NCI-H510A (cell line): ENCODE measurements at regions not wholly inside any gene's neighbourhood (a gene's known extent, or its start where the extent isn't known, plus 50 kb on each side); places are given as distances from the start of the nearest gene placed in this dataset.

Source experiments
- DNase-seq: peaks from one replicate; lab custom pipeline; 2025; lab: John Stamatoyannopoulos, UW

DNA sequence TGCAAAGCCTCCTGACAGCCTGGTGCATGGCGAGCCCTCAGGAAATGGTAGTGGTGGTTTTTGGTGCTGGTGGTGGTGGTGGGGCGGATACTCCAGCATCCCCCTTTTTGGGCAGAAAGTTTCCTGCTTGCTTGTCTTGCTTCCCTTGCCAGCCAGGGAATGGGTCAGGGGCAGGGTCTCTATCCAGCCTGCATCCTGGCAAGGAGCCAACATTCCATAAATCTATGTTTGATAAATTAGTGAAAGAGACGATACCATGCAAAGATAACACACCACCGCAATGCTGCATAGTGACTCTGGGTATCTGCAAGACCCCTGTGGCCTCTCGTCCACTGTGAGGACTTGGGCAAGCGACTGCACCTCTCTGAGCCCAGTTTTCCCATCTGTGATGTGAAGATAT, 246.2 kb downstream of the LRFN2 start:
- DNase-seq = no peak

DNA sequence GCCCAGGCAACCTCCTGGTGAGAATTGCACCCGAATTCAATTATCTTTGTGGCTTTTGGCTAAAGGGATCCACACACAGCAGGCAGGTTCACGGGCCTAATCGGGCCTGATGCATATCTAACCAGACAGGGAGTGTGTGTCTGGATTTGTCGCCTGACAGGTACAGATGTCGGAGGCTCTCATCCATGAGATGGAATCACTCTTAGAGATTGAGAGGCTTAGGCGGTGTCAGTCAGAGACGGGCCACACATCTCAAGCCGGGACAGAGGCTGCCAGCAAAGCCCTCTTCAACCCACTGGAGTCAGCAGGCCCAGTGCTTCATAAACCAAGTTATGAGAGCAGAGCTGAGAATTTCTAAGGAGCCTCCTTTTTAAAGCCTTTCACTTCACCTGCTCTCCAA, 247.0 kb downstream of the LRFN2 start:
- no peak for DNase-seq

DNA sequence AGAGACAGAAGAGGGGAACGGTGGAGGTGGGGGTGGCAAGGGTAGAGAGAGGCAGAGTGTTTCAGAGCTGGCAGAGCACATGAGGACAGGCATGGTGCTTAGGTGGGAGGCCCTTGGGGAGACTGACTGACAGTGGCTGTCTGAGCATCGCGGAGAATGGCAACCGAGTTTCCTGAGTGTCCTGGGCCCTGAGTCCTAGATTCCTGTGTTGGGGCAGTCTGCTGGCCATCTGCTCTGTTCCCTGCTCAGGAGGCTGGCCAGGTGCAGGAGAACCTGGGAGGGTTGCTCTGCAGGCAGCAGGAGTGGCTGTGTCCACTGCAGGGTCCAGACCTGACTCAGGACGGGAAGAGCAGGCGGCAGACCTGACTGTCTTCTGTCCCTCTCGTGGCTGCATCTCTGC, 248.9 kb downstream of the LRFN2 start:
- DNase-seq = no peak

DNA sequence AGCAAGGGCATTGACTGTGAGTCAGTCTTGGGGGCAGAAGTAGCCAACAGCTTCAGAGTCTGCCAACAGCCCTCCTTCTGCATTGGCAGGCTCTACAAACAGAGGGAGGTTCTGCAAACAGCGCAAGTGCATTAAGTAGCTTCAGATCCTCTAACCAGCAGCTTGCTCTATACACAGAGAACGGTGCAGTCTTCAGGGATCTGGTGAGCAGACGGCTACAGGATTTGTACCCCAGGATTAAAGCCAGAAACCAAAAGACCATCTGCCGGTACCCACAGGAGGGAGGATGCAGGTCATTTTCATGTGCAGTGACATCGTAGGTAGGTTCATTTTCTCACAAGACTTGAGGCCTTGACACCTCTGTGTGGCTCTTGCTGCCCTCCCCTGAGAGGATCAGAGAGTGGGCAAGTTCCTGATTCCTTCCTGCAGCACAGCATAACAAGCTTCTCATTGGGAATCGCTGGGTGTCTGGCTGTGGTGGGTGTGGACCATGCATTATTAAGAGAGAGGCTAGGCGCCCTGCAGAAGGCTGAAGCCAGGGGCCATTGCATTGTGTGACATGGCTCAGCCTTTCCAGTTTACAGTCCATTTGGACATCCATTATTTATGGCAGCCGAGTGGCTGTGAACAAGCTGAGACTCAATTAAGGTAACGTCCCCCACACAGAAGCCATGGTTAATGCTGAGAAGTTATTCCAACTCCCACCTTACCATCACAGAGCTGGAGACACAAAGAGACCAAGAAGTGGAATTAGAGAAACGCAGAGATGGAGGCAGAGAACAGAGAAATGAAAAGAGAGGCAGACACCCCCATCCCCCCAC, 250.0 kb downstream of the LRFN2 start:
- DNase-seq = no peak

DNA sequence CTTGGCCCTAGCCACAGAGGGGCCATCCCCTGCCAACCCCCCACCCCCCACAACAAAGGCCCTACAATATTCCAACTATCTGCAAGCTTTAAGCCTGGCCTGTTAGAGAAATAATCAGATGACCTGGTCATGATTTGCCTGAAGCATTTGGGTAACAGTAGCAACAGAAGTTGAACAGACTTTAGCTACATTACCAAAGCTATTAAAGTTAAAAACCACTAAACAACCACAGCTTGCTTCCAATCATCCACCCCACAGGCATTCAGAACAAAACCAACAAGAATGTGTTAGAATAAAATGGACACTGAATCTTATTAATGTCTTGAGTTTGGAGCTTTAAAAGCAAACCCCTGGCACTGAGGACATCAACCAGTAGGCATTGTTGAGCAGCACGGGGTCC, 250.9 kb downstream of the LRFN2 start:
- no peak for DNase-seq

DNA sequence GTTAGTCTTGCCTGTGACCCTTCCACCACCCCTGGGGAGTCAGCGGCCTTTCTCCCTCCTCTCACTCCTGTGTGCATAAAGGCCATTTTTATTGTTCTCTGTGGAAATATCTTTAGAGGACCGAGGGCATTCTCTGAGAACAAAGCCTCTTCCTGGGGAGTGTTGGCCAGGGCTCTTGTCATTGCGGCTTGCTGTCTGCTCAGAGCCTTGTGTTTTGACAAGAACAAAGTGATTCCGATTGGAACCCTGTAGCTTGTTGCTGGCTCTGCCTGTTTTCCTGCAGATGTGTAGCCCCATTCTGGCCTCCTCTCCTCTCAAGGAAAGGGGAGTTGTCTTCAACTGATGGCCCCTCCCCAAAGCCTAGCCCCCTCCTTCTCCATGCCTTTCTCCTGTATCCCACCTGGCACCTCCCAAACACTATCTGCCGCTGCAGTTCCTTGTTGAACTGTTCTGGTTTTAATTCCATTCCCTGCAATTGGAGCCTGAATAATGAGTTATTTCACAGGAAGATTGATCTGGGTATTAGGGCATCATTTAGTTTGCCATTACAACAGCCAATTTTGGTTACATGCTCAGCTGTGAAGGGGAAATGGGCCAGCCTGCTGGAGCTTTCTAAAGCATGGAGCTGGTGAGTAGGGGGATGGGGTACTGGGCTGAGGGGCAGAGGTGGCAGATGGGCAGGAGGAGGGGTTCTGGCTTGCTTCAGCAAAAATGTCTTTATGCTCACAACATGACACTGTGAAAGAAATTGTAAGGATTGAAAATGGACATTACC, 252.5 kb downstream of the LRFN2 start:
- DNase-seq = no peak

DNA sequence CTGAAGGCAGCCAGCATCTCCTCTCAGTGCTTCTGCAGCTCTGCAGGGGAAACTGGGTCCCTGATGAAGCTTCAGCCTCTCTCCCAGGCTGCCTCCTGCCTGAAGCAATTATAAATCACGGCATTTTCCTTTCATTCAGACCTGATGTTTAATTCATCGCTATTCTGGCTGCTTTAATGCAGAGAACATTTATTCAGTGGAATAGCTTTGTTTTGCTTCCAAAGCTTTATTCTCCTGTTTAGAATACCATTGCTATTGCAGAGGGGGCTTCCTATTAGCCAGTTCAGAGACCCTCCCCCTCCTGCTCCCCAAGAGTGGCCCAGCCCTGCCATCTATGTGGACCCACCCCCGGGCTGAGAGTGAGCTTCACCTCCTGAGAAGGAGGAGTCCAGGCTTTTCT, 255.6 kb downstream of the LRFN2 start:
- DNase-seq = no peak

DNA sequence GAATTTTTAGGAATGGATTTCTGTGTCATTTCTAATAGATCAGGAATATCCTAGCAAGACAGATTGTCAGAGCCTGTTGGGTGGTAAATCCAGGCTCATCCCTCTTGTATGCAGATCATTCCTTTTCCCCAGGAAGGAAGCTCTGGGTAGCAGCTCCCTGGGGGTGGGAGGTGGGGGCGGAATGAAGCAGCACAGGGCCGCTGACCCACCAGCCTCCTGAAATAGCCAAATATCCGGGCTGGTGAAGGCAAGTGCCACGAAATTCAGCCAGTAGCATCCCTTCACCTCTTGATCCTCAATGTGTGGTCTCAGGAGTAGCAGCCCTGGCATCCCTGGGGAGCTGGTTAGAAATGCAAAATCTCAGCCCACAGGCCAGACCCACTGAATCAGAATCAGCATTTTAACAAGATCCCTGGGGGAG, 256.9 kb downstream of the LRFN2 start:
- DNase-seq = no peak

DNA sequence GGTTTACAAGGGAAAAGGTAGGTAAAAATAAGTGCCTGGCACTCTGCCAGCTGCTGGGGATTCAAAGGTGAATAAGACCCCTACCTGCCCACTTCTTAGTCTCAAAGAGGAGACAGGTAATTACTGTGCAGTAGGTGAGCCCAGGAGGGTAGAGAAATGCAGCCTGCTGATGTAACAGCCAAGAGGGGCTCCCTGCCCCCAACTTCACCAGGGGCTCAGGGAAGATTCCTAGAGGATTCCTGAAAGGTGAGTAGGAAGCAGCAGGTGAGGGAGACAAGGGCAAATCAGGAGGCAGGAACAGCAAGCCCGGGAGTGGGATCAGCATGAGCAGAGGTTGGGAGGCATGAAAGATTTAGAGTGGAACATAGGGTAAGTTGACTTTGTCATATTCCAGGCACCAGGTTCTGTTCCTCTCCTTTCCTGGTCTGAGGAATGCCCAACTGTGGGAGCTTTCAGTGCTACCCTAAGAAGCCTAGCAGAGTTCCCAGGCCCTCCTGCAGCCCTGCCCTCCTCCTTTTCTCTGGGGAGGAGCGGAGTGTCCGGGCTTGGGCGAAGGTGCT, 258.1 kb downstream of the LRFN2 start:
- DNase-seq = no peak

DNA sequence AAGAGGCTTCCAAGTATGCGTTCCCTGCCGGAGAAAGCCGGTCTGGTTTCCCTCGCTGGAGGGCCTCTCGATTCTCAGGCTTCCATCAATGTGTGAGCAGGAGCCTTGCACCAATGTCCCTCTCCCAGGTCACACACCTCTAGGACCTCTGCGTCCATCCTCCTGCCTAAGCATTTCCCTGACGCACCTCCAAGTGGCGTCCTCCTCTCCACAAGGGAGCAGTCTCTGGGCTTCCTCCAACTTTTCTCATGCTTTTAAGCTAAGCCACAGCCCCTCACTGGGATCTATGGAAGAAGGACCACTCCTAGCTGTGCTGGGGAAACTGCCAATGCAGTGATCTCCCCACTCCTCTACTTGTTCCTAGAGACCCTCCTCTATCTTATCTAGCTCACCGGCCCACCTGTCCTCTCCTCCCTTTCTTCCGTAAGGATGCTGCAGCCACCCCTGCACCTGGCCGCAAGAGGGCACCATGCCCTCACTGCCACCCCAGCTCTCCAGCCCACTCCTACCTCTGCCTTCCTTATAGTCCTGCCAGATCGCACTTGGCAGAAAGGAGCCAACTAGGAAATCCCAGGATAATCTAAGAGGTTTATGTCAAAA, 258.7 kb downstream of the LRFN2 start:
- DNase-seq = peak; percentile 73

DNA sequence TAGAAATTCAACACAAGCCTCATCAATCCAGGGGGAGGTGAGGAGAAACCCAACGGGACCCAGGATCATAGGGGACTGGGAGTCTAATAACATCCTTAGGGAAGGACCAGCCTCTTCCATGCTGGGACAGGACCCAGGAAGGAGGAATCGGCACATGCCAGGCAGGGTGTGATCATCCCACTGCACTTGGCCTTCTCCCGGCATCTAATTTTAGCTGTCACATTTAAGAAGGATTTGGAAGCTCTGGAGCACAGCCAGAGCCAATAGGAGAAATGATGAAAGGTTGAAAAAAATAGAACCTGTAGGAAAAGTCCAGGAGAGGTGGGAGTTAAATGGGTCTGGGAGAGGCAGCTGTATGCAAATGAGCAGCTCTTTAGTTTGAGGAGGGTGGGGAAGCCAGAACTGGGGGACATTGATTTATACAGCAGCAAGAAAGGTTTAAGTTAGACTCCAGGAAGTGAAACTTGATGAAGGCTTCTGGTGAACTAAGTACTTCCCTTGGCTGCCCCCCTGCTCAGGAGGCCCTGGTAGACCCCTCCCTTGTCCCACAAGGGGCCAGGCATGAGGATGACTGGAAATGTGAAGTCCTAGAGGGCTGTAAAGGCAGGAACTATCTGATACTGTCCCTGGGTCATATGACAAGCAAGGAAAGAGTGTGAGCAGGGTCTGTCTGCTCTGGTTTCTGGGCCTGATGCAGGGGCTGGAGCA, 260.3 kb downstream of the LRFN2 start:
- peak; percentile 60 for DNase-seq

DNA sequence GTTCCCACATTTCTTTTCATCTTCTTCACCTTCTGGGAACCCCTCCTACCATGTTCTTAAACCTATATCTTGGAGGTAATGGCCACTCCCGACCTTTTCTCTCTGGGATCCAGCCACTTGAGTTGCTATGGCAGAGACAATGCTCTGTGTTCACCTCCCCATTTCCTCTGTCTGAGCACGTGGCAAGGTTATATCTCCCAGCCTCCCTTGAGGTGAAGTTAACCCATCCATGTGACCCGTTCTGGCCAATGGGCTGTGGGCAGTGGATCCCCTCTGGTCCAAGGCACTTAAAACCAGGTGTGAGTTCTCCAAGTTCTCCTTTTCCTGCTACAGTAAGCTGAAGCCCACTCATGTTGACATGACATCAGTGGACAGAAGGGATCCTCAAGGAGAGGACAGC, 261.4 kb downstream of the LRFN2 start:
- DNase-seq = peak; percentile 44

DNA sequence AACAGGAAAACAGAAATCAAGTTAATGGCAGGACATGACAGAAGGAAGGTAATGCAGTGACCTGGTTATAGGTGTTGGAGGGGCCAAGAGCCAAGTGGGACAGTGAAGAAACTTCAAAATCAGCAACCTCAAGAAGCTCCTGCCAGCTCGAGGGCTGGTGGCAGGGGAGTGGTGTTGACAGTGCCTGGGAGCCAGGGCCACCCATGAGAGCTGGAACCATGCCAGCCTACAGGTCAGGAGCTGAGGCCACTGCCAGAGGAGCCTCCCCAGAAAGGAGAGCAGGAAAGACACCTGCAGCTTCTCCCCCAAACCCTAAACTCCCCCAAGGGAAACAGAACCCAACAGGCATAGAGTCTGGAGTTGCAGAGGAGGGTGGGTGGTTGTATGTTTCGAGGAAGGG, 262.1 kb downstream of the LRFN2 start:
- DNase-seq = peak; percentile 77

DNA sequence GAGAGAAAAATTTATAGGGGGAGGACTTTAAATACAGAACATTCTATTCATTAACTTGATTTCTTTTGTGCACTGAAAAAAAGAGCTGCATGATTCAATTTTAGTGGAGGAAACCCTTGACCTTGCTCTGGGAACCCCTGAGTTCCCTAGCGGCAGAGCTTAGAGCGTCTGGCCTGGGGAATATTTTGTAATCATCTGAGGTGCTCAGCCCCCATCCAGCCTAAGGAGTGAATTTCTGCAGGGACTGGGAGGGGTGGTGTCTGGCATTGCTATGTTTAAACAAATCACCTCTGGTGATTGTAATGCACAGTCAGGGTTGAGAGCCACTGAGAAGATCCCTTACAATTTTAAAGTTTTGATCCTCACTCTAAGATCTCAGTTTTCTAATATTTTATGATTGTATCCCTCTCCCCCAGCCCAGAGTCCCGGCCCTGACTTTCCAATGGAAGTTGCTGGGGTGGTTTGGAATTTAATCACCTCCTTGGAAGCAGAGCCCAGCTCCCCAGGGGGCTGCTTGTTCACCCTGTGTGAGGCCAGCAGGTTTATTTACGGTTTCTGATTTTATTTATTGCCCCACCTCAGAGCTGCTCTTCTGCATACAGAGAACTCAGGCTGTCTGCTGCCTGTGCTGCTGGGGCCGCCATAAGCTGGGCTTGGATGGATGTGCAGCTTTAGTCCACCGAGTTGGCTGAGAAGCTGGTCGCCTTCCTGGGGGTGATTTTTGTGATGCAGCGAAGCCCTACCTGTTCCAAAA, 263.1 kb downstream of the LRFN2 start:
- no peak for DNase-seq

DNA sequence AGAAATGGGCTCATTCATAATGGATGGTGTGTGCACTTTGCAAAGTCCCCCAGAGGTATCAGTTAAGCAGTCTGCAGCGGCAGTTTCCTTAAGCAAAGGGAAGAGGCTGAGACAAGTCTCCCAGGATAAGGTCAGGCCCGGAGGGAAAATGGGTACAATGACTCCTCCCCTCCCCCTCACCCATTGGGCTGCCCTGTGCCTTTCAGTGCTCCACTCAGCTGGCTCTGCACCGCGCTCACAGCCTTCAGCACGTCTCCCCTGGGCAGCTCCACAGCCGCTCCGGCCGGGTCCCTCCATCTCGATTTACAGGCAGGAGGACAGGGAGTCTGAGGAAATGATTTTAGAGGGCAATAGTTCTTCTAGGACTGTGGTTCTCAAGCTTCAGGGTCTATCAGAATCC, 264.8 kb downstream of the LRFN2 start:
- no peak for DNase-seq

DNA sequence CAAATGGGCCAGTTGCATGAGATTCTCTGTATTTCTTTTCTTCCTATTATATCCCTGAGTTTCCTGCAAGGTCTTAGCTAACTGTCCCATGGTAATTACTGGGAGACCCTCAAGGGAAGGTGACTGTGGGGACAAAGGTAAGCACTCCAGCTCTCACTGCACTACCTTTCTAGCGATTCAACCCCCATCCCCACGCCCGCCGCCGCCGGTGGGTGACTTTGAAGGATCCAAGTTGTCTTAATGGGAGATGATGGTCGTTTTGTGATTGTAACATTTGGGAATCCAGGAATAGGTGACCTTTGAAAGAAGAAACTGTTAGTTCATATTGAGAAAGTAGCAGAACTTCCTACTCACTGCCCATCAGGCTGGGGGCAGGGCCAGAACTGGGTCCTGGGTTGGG, 265.5 kb downstream of the LRFN2 start:
- no peak for DNase-seq

DNA sequence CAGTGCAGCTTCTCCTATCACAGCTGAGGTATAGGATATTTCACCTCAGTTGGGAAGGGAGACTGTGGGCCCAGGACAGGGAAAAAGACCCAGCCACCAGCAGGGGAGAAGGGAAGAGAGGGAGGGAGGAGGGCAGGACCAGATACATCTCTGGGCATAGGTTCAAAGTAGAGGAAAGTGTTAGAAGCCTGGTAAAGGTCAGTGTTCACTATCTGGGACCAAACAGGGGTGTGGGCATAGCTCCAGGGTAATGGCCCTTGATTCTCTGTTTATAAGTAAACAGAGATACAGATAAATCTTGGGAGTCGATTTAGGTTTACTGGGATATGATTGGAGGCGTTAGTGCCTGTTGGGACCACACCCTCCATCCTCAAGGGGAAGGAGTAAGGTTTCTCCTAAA, 266.2 kb downstream of the LRFN2 start:
- no peak for DNase-seq

DNA sequence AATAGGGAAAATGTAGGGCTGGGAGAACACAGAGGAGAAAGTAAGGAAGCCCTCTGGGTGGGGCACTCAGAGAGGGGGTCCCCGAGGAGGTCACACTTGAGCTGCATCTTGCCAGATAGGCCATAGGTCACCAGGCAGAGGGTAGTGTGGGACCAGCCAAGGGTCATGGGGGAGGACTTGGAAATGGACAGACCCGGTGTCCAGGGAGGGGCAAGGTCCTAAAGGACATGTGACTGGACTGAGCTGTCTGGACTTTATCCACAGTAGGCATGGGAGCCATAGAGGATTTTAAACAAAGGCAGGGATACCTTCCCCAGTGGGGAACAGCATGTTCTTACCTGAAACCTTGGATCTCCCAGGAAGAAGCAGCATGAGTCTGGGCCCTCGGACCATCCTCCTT, 266.7 kb downstream of the LRFN2 start:
- DNase-seq = no peak

DNA sequence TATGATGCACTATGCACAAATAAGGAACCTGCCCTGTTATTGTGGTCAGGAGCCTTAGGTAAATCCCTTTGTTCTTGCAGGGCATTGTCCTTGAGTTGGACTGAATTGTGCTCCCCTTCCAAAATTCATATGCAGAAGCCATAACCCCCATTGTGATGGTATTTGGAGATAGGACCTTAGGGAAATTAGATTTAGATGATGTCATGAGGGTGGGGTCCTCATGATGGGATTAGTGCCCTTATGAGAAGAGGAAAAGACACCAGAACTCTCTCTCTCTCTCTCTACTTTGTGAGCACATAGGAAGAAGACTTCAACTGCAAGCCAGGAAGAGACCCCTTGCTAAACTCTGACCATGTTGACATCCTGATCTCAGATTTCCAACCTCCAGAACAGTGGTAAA, 268.0 kb downstream of the LRFN2 start:
- no peak for DNase-seq

DNA sequence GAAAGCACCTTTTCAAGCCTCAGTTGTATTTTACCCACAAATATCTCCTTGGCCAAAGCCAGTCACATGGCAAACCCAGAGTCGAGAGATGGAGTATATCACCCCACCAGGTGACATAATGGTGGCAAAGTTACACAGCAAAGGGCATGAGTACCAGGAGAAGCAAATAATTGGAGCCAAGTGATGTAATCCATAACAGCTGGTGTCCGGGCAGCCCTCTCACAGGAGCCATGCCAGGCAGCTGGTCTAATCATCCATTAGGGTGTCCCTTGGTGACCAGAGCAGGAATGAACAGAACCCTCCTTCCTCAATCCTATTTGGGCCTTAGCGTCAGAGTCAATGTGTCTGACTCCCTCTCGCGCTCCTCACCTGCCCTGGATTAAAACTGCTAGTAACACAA, 272.1 kb downstream of the LRFN2 start:
- peak; percentile 15 for DNase-seq

DNA sequence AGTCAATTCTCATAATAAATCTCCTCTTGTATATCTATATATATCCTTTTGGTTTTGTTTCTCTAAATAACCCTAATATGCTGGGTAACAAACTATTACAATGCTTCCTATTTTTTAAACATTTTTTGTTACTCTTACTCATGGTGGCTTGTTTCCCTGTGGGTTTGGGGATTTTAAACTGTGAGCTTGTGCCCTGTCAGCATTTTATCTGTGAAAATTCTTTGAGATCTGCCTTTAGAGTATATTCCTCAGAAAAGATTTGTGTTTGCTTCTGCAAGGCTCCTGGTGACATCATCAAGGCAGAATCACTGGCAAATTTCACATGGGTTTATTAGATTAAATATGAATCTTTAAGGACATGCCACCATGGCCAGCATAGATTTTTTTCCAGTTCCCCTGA, 273.6 kb downstream of the LRFN2 start:
- DNase-seq = no peak
